Glutamatergic neuron (in vitro differentiated cells): ENCODE measurements at regions not wholly inside any gene's neighbourhood (a gene's known extent, or its start where the extent isn't known, plus 50 kb on each side); places are given as distances from the start of the nearest gene placed in this dataset.

ENCODE experiments used
- DNase-seq: peaks from one replicate; pipeline ENCODE4 v3.0.0; 2022
- H3K27ac Mint-ChIP-seq: one replicate; pipeline ENCODE4 v1.8.0; 2020; ENCODE audit warnings: mild to moderate bottlenecking, mixed read lengths, inconsistent platforms; ENCODE audit not compliant: unreplicated experiment
- H3K27me3 Mint-ChIP-seq: one replicate; pipeline ENCODE4 v1.8.0; 2020; ENCODE audit warnings: mild to moderate bottlenecking, moderate library complexity, mixed read lengths, inconsistent platforms; ENCODE audit not compliant: unreplicated experiment
- H3K36me3 Mint-ChIP-seq: one replicate; pipeline ENCODE4 v1.8.0; 2020; ENCODE audit warnings: mild to moderate bottlenecking, mixed read lengths, inconsistent platforms; ENCODE audit not compliant: unreplicated experiment
- H3K4me1 Mint-ChIP-seq: one replicate; pipeline ENCODE4 v1.8.0; 2020; ENCODE audit warnings: mild to moderate bottlenecking, low read depth, mixed read lengths, inconsistent platforms; ENCODE audit not compliant: unreplicated experiment
- H3K4me3 Mint-ChIP-seq: one replicate; pipeline ENCODE4 v1.8.0; 2020; ENCODE audit warnings: mild to moderate bottlenecking, mixed read lengths, inconsistent platforms; ENCODE audit not compliant: unreplicated experiment
- H3K9me3 Mint-ChIP-seq: one replicate; pipeline ENCODE4 v1.8.0; 2020; ENCODE audit warnings: mild to moderate bottlenecking, moderate library complexity, mixed read lengths, inconsistent platforms; ENCODE audit not compliant: unreplicated experiment
- TF ChIP-seq, protein P1 (sequence below): fragments of 200-600 bp; sonication (generic); IDR thresholded peaks from one replicate; pipeline ENCODE4 v1.5.0; 2021; ENCODE audit not compliant: partially characterized antibody, unreplicated experiment

DNA sequence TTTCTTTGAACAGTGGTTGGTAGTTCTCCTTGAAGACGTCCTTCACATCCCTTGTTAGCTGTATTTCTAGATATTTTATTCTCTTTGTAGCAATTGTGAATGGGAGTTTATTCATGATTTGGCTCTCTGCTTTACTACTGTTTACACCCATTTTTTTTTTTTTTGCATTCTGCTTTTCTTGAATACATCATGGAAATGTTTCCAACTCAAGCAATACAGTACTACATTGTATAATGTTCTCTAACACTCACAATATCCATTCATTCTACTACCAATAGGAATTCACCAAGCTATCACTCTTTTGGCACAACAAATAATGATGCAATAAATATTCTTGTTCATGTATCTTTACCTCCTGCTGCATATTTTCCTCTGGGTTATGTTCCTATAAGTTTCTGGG, 801.7 kb downstream of the NTRK3 start:
- no peaks in the 10 kb centered on the region for H3K4me1 Mint-ChIP-seq

DNA sequence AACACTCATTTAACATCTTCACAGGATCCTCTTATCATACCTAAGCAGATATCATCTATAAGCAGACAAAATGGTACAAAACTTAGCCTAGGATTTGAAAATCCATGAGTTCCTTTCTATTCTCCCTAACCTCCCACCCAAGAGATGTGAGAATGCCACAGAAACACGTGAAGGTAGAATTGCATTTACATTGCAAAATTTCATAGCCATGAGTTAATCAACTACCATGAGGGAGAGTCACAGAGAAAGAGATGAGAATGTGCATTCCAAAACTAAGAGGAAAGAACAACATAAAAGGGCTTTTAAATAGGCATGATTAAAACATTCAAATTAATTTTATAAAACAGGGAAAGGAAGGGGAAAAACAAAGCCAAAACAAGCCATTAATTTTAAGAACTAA, 806.2 kb downstream of the NTRK3 start:
- H3K4me1 Mint-ChIP-seq, result peaks cover 2% of the 10 kb centered on the region
- DNase-seq, result no peak

More for the DNA sequence above, 801.7 kb downstream of the NTRK3 start:
- TF ChIP-seq, protein P1, sequence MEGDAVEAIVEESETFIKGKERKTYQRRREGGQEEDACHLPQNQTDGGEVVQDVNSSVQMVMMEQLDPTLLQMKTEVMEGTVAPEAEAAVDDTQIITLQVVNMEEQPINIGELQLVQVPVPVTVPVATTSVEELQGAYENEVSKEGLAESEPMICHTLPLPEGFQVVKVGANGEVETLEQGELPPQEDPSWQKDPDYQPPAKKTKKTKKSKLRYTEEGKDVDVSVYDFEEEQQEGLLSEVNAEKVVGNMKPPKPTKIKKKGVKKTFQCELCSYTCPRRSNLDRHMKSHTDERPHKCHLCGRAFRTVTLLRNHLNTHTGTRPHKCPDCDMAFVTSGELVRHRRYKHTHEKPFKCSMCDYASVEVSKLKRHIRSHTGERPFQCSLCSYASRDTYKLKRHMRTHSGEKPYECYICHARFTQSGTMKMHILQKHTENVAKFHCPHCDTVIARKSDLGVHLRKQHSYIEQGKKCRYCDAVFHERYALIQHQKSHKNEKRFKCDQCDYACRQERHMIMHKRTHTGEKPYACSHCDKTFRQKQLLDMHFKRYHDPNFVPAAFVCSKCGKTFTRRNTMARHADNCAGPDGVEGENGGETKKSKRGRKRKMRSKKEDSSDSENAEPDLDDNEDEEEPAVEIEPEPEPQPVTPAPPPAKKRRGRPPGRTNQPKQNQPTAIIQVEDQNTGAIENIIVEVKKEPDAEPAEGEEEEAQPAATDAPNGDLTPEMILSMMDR, result no peak
- Mint-ChIP-seq H3K27ac (no peak overlapping the region), H3K9me3 (no peaks in the 10 kb centered on the region), H3K4me3 (no peak overlapping the region), H3K27me3 (no peaks in the 10 kb centered on the region), H3K36me3 (no peaks in the 10 kb centered on the region)
- no peak for DNase-seq

DNA sequence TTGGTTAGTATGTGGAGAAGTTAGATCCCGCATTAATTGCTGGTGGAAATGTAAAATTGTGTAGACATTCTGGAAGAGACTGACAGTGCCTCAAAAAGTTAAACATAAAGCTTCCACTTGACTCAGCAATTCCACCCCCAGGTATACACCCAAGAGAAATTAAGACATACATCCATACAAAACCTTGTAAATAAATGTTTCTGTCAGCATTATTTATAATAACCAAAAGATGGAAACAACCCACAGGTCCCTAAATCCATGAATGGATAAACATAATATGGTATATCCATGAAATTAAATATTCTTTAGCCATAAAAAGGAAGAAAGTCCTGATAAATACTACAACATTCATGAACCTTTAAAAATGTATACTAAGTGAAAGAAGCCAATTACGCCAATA, 817.4 kb downstream of the NTRK3 start:
- H3K36me3 Mint-ChIP-seq, result no peaks in the 10 kb centered on the region
- H3K9me3 Mint-ChIP-seq, result no peaks in the 10 kb centered on the region
- no peak overlapping the region for H3K4me3 Mint-ChIP-seq
- no peaks in the 10 kb centered on the region for H3K27me3 Mint-ChIP-seq
- TF ChIP-seq, protein P1, result no peak
- no peaks in the 10 kb centered on the region for H3K4me1 Mint-ChIP-seq
- no peak overlapping the region for H3K27ac Mint-ChIP-seq
- no peak for DNase-seq

More for the DNA sequence above, 806.2 kb downstream of the NTRK3 start:
- TF ChIP-seq, protein P1, result no peak
- H3K27me3 Mint-ChIP-seq, result no peaks in the 10 kb centered on the region
- H3K4me3 Mint-ChIP-seq, result no peak overlapping the region
- no peaks in the 10 kb centered on the region for H3K9me3 Mint-ChIP-seq
- H3K36me3 Mint-ChIP-seq, result no peaks in the 10 kb centered on the region
- no peak overlapping the region for H3K27ac Mint-ChIP-seq

DNA sequence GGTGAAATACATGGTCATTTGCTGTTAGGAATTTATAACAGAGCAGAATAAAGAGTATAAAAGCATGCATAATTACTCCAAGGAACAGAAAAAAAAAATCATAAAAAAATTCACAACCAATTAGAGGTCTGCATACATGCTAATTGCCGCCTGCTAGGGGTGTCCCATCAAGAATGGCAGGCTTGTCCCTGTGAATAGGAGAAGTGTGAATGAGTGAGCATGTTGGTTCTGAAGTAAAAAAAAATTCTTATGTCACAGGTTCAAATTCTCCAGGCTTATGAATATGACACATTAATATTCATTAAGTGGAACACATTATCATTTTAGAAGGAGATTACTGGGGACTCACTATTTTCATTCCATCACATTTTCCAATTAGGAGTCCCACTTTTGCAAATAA, 822.7 kb downstream of the NTRK3 start:
- TF ChIP-seq, protein P1, result no peak
- Mint-ChIP-seq H3K4me3 (no peak overlapping the region), H3K9me3 (no peaks in the 10 kb centered on the region), H3K4me1 (no peaks in the 10 kb centered on the region), H3K27me3 (no peaks in the 10 kb centered on the region), H3K36me3 (no peaks in the 10 kb centered on the region), H3K27ac (no peak overlapping the region)
- no peak for DNase-seq

DNA sequence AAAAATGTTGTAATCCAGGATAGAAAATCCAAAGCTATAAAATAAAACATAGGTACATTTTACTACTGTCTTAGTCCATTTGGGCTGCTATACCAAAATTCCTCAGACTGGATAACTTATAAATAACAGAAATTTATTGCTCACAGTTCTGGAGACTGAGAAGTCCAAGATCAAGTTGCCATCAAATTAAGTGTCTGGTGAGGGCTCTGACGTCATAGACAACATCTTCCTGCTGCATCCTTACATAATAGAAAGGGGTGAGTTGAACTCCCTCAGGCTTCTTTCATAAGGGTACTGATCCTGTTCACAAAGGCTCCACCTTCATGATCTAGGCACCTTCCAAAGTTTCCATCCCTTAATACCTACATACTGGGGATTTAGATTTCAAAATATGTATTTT, 826.8 kb downstream of the NTRK3 start:
- no peaks in the 10 kb centered on the region for H3K36me3 Mint-ChIP-seq
- H3K4me1 Mint-ChIP-seq, result no peaks in the 10 kb centered on the region

More for the DNA sequence above, 826.8 kb downstream of the NTRK3 start:
- Mint-ChIP-seq H3K27me3 (no peaks in the 10 kb centered on the region), H3K27ac (no peak overlapping the region), H3K4me3 (no peak overlapping the region), H3K9me3 (peaks cover 1% of the 10 kb centered on the region)
- TF ChIP-seq, protein P1, result no peak
- no peak for DNase-seq
